ENCODE measurements at regions not wholly inside any gene's neighbourhood (a gene's known extent, or its start where the extent isn't known, plus 50 kb on each side); places are given as distances from the start of the nearest gene placed in this dataset.

DNA sequence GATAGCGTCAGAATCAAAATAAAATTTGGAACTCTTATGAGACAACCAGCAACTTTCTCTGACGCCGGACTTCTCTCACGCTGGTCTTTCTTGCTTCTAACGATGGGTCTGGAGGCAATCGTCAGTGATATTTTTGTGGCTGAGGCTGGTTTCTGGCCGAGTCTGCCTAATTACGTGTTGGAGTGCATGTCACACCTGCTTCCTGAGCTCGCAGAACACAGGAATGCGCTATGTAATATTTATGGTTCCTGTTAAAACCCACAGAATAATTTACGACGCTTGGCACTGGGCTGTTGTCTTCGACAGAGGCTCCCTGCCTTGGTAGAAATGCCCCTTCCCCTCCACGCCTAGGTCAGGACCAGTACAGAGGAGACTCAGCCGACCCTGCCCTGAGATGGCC, 64.9 kb downstream of the NPTX2 start:
- Histone ChIP-seq H3K36me3 (ENCODE audit: insufficient read depth) (no peaks in the 10 kb centered on the region), H4K20me1 (replicated peaks; ENCODE audit: insufficient read depth) (no peaks in the 10 kb centered on the region), H3K4me2 (no peak overlapping the region), H3K27me3 (ENCODE audit: insufficient read depth) (no peaks in the 10 kb centered on the region), H3K4me3 (no peak overlapping the region), H3K79me2 (replicated peaks; ENCODE audit: insufficient read depth) (no peaks in the 10 kb centered on the region), H2AFZ (no peak overlapping the region), H3K9me2 (ENCODE audit: insufficient read depth) (peaks cover 7% of the 10 kb centered on the region; the same call in 1 of the 2 replicates), H3F3A (replicated peaks; ENCODE audit: low read depth) (no peaks in the 10 kb centered on the region), H3K27ac (ENCODE audit: low read depth) (no peak overlapping the region), H3K4me1 (ENCODE audit: insufficient read depth) (no peaks in the 10 kb centered on the region)
- no peak for ATAC-seq
- Mint-ChIP-seq H3K4me3 (no peak overlapping the region), H3K36me3 (ENCODE audit: low read depth) (no peaks in the 10 kb centered on the region), H3K4me1 (no peaks in the 10 kb centered on the region), H3K27ac (no peak overlapping the region), H3K9me3 (peaks cover 34% of the 10 kb centered on the region), H3K27me3 (ENCODE audit: insufficient read depth, low read depth, poor library complexity) (peaks cover 5% of the 10 kb centered on the region)
- DNase-seq (ENCODE audit: low spot score), result no peak
- TF ChIP-seq NANOG (IDR thresholded peaks at IDR 0.05; ENCODE audit: borderline replicate concordance), result no peak
- no peak for TF ChIP-seq ZNF462 (CRISPR knock-in tag; IDR thresholded peaks at IDR 0.05)
- TF ChIP-seq CTCF (conservative IDR thresholded peaks at IDR 0.05; ENCODE audit: low read depth in 2 of 2), result no peak
- no peak for TF ChIP-seq JUNB (IDR thresholded peaks at IDR 0.05; ENCODE audit: unreplicated experiment)
- no peak for TF ChIP-seq ZNF331 (CRISPR knock-in tag; IDR thresholded peaks at IDR 0.05; ENCODE audit: low read depth)
- TF ChIP-seq POLR2AphosphoS5 (IDR thresholded peaks at IDR 0.05; ENCODE audit: low read depth), result no peak
- no peak for TF ChIP-seq REST (IDR thresholded peaks at IDR 0.05; ENCODE audit: unreplicated experiment)
- TF ChIP-seq, protein P1, sequence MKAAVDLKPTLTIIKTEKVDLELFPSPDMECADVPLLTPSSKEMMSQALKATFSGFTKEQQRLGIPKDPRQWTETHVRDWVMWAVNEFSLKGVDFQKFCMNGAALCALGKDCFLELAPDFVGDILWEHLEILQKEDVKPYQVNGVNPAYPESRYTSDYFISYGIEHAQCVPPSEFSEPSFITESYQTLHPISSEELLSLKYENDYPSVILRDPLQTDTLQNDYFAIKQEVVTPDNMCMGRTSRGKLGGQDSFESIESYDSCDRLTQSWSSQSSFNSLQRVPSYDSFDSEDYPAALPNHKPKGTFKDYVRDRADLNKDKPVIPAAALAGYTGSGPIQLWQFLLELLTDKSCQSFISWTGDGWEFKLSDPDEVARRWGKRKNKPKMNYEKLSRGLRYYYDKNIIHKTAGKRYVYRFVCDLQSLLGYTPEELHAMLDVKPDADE (IDR thresholded peaks at IDR 0.05), result no peak
- TF ChIP-seq EZH2 (IDR thresholded peaks at IDR 0.05; ENCODE audit: low read depth, unreplicated experiment), result no peak
- TF ChIP-seq ZNF114 (CRISPR knock-in tag; IDR thresholded peaks at IDR 0.05), result no peak
